ENCODE measurements at regions not wholly inside any gene's neighbourhood (a gene's known extent, or its start where the extent isn't known, plus 50 kb on each side); places are given as distances from the start of the nearest gene placed in this dataset.
"Not testable (repeated sequence)": the region's sequence is repeated elsewhere in the genome, so short reads cannot be mapped to it uniquely, and the experiment has no call there.

- no peak for DNase-seq
Measured at GRCh38 chr14:44616204-44616603, 109.1 kb upstream of the FSCB start.

GRCh38 chr14:44613061-44613712 is 106.1 kb upstream of the FSCB start:
- no peak for DNase-seq

GRCh38 chr14:44612002-44612401 is 104.9 kb upstream of the FSCB start:
- no peak for DNase-seq

GRCh38 chr14:44609876-44610510 is 102.9 kb upstream of the FSCB start:
- DNase-seq: no peak

- DNase-seq: no peak
Measured at GRCh38 chr14:44609201-44609600, 102.1 kb upstream of the FSCB start.

GRCh38 chr14:44607701-44608100 is 100.6 kb upstream of the FSCB start:
- no peak for DNase-seq

GRCh38 chr14:44606576-44606975 is 99.5 kb upstream of the FSCB start:
- no peak for DNase-seq

GRCh38 chr14:44601266-44601665 is 94.2 kb upstream of the FSCB start:
- DNase-seq: not testable (repeated sequence)

GRCh38 chr14:44589180-44589579 is 82.1 kb upstream of the FSCB start:
- no peak for DNase-seq

- DNase-seq: no peak
Measured at GRCh38 chr14:44586910-44587309, 79.8 kb upstream of the FSCB start.

GRCh38 chr14:44576356-44576755 is 69.3 kb upstream of the FSCB start:
- no peak for DNase-seq

- DNase-seq: no peak
Measured at GRCh38 chr14:44567997-44568396, 60.9 kb upstream of the FSCB start.

- no peak for DNase-seq
Measured at GRCh38 chr14:44565968-44566367, 58.9 kb upstream of the FSCB start.

- no peak for DNase-seq
Measured at GRCh38 chr14:44564908-44565307, 57.8 kb upstream of the FSCB start.

Measured in left kidney (tissue), 1 donor.